ENCODE measurements at regions not wholly inside any gene's neighbourhood (a gene's known extent, or its start where the extent isn't known, plus 50 kb on each side); places are given as distances from the start of the nearest gene placed in this dataset.

GRCh38 chr1:37325010-37325409 lies 149.4 kb upstream of the ZC3H12A start:
- 71 to 80% (median 77%) methylated on average over 2 of the region's 2 CpGs for WGBS, 3 donors
- Histone ChIP-seq H3K27ac (no peak overlapping the region), H3K27me3 (no peaks in the 10 kb centered on the region), H3K4me3 (no peak overlapping the region), H3K4me1 (ENCODE audit: insufficient read depth) (no peaks in the 10 kb centered on the region), H3K36me3 (no peaks in the 10 kb centered on the region), H3K9me3 (no peaks in the 10 kb centered on the region)
- no peak for TF ChIP-seq CTCF (IDR thresholded peaks at IDR 0.05)
- no peak for TF ChIP-seq POLR2A (IDR thresholded peaks at IDR 0.05)
- no peak for TF ChIP-seq EP300 (IDR thresholded peaks at IDR 0.05)
- intact Hi-C loops (cut with DNase I) = no loop called here
- no peak for DNase-seq

- intact Hi-C loops (cut with DNase I) = no loop called here
- no peak for TF ChIP-seq POLR2A (IDR thresholded peaks at IDR 0.05)
- TF ChIP-seq CTCF (IDR thresholded peaks at IDR 0.05) = no peak
- no peak for TF ChIP-seq EP300 (IDR thresholded peaks at IDR 0.05)
- Histone ChIP-seq H3K4me3 (no peak overlapping the region), H3K27me3 (no peaks in the 10 kb centered on the region), H3K9me3 (no peaks in the 10 kb centered on the region), H3K36me3 (no peaks in the 10 kb centered on the region), H3K27ac (no peak overlapping the region), H3K4me1 (ENCODE audit: insufficient read depth) (no peaks in the 10 kb centered on the region)
- WGBS, 3 donors = 46 to 56% (median 54%) methylated on average over 11 of the region's 11 CpGs
- no peak for DNase-seq
Measured at GRCh38 chr1:37325509-37326437, 148.6 kb upstream of the ZC3H12A start.

- 66 to 82% (median 73%) methylated on average over 9 of the region's 9 CpGs for WGBS, 3 donors
- DNase-seq = no peak
- intact Hi-C loops (cut with DNase I) = no loop called here
- TF ChIP-seq POLR2A (IDR thresholded peaks at IDR 0.05) = no peak
- TF ChIP-seq CTCF (IDR thresholded peaks at IDR 0.05) = no peak
- TF ChIP-seq EP300 (IDR thresholded peaks at IDR 0.05) = no peak
- Histone ChIP-seq H3K4me1 (ENCODE audit: insufficient read depth) (no peaks in the 10 kb centered on the region), H3K4me3 (no peak overlapping the region), H3K27me3 (no peaks in the 10 kb centered on the region), H3K36me3 (no peaks in the 10 kb centered on the region), H3K27ac (no peak overlapping the region), H3K9me3 (peaks cover 0 to 4% of the 10 kb centered on the region in 2 donors)
Measured at GRCh38 chr1:37332126-37332525, 142.3 kb upstream of the ZC3H12A start.

- peaks cover 0 to 4% of the 10 kb centered on the region in 2 donors for H3K9me3 ChIP-seq
- no peak for DNase-seq
- no peak overlapping the region for H3K27ac ChIP-seq
- WGBS, 3 donors = 31 to 64% (median 35%) methylated on average over 2 of the region's 2 CpGs
- no peak overlapping the region for H3K4me3 ChIP-seq
- intact Hi-C loops (cut with DNase I) = no loop called here
- TF ChIP-seq POLR2A (IDR thresholded peaks at IDR 0.05) = no peak
- TF ChIP-seq CTCF (IDR thresholded peaks at IDR 0.05) = no peak
- no peak for TF ChIP-seq EP300 (IDR thresholded peaks at IDR 0.05)
- H3K27me3 ChIP-seq = no peaks in the 10 kb centered on the region
- no peaks in the 10 kb centered on the region for H3K4me1 ChIP-seq (ENCODE audit: insufficient read depth)
- H3K36me3 ChIP-seq = no peaks in the 10 kb centered on the region
Measured at GRCh38 chr1:37338658-37339057, 135.7 kb upstream of the ZC3H12A start.
